HG03378 (cell line): ENCODE measurements at regions not wholly inside any gene's neighbourhood (a gene's known extent, or its start where the extent isn't known, plus 50 kb on each side); places are given as distances from the start of the nearest gene placed in this dataset.
A peak's percentile ranks its signal among the peaks of the same experiment; 100 is the strongest.

Source experiments
- ATAC-seq: cut with Tn5 transposase; IDR thresholded peaks from one replicate; pipeline ENCODE4 v1.9.1; 2021; ENCODE audit warnings: mild to moderate bottlenecking, moderate library complexity; ENCODE audit not compliant: unreplicated experiment

GRCh38 chr2:209334188-209335017 is 89.4 kb upstream of the MAP2 start:
- ATAC-seq, result peak; percentile 83

DNA sequence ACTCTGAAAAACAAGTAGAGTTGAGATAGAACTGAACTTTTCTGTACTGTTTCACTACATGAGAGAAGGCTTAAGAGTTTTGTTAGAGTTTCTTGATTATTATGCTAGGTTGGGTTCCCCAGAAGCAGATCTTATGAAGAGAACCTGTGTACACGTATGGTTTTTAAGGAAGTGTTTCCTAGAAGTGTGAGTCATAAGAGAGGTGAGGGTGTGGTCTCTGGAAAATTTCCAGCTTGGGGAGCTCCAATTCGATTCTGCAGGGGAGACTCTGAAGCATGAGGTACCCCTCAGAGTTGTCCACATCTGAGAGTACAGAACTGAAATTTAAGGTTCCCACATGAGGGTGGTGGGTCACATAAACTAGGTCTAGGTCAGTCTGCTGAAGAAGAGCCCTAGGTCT is 83.3 kb upstream of the MAP2 start:
- no peak for ATAC-seq

GRCh38 chr2:209344349-209344748 is 79.5 kb upstream of the MAP2 start:
- ATAC-seq, result no peak

- no peak for ATAC-seq
Measured at GRCh38 chr2:209348433-209348832, 75.4 kb upstream of the MAP2 start.

DNA sequence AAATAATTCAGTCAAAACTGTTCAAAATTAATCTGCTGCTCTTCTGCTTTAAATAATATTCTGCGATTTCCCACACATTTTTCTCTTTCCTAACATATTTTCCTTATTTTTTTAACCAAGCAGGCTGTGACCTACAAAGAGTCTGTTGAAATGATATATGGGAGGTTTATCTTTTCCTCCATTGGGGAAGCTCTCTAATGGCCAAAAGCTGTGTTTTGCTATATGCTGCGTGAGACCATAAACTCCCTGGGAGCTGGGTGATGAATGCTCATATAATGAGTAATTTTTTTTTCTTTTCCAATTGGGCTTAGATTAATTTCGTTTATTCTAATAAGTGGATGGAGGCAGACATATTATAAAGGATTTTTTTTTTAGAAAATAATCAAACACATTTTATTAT is 72.2 kb upstream of the MAP2 start:
- no peak for ATAC-seq

GRCh38 chr2:209358992-209359391 is 64.9 kb upstream of the MAP2 start:
- no peak for ATAC-seq

DNA sequence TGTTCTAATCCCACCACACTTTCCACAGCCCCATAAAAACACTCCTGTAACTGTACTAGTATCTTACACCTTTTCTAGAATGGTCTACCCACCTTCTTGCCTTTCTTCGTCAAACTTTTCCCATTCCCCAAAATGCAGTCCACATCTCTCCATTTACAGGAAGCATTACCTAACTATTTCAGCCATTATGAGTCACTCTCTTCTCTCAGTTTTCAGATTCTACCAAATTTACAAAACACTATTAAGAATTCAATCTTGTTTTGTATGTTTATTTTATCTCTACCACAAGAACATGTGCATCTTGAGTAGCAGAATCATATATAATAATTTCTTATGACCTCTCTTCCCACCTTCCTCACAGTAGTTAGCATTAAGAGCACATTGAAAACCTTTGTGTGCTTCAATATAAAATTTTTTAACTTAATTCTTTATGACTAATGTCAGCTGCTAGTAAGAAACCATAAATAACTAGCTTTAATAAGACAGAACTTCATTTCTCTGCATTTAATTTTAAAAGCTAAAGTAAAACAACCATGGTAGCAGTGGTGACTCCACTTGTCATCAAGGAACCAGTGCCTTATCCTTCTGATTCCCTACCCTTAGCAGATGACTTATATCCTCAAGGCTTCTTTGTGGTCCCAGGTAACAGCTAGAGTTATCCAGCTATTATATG is 56.6 kb upstream of the MAP2 start:
- no peak for ATAC-seq

- ATAC-seq, result no peak
Measured at GRCh38 chr2:209368406-209368805, 55.4 kb upstream of the MAP2 start.

DNA sequence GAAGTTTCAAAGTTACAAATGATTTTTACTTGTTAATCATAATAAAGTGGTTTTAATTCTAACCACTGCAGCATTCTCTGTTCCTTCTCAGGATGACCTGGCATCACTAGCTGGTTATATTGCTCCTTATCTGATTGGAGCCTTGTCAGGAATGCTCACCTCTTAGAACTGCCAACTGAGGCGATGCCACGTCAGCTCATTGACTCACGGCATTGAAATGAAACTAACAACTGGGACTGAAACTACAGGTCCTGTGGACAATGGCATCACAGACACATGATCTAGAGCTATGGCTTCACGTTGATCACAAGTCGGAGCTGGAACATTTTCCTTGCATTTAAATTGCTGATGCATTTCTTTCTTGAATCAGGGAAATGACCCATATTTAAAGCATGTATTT is 54.9 kb upstream of the MAP2 start:
- peak; percentile 95 for ATAC-seq

DNA sequence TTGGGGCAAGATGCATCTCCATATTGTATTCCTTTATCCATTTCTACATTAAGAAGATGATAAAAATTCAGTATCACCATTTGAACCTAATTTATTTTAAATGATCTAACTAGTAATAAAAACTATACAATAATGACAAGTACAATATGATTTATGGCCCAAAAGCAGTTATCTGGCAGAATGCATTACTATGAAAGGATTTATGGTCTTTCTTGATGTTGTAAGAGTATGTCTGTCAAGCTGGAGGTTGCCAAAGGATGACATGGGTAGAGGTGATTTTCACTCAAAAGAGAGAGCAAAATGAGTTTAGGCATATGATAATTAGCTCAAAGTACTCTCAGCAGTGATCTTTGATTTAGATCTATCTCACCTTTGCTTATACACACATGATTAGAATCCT is 54.2 kb upstream of the MAP2 start:
- ATAC-seq, result no peak

- no peak for ATAC-seq
Measured at GRCh38 chr2:209371407-209371806, 52.4 kb upstream of the MAP2 start.
